ENCODE measurements at regions not wholly inside any gene's neighbourhood (a gene's known extent, or its start where the extent isn't known, plus 50 kb on each side); places are given as distances from the start of the nearest gene placed in this dataset.

GRCh38 chr5:3104429-3105060, 353.1 kb upstream of the IRX2 start:
- no peak overlapping the region for H3K27ac ChIP-seq
- CTCF ChIA-PET, result no interaction called here

GRCh38 chr5:3103262-3103811, 351.9 kb upstream of the IRX2 start:
- CTCF ChIA-PET, result no interaction called here
- no peak for DNase-seq (ENCODE audit: low spot score)
- TF ChIP-seq CTCF (conservative IDR thresholded peaks at IDR 0.05; ENCODE audit: low read depth), result no peak
- POLR2A ChIA-PET (ENCODE audit: low non-redundant PET), result no interaction called here
- H3K27ac ChIP-seq, result no peak overlapping the region

More at GRCh38 chr5:3104429-3105060, 353.1 kb upstream of the IRX2 start:
- no peak for DNase-seq (ENCODE audit: low spot score)
- POLR2A ChIA-PET (ENCODE audit: low non-redundant PET), result no interaction called here
- TF ChIP-seq CTCF (conservative IDR thresholded peaks at IDR 0.05; ENCODE audit: low read depth), result no peak

- ChIA-PET CTCF (no interaction called here), POLR2A (ENCODE audit: low non-redundant PET) (no interaction called here)
- no peak overlapping the region for H3K27ac ChIP-seq
- DNase-seq (ENCODE audit: low spot score), result no peak
- no peak for TF ChIP-seq CTCF (conservative IDR thresholded peaks at IDR 0.05; ENCODE audit: low read depth)
These were observed 351.1 kb upstream of the IRX2 start for GRCh38 chr5:3102531-3102930.

- TF ChIP-seq CTCF (conservative IDR thresholded peaks at IDR 0.05; ENCODE audit: low read depth), result no peak
- ChIA-PET CTCF (interaction anchor here (0.6 to 0.8 kb wide), 2 partner anchors 262 to 400 kb away, joined by 5 to 6 read pairs; no protein-coding TSS in a partner anchor), POLR2A (ENCODE audit: low non-redundant PET) (no interaction called here)
- DNase-seq (ENCODE audit: low spot score), result no peak
- no peak overlapping the region for H3K27ac ChIP-seq
These were observed 350.1 kb upstream of the IRX2 start for GRCh38 chr5:3101561-3101960.

- DNase-seq (ENCODE audit: low spot score), result no peak
- no peak for TF ChIP-seq CTCF (conservative IDR thresholded peaks at IDR 0.05; ENCODE audit: low read depth)
- ChIA-PET CTCF (interaction anchor here (0.6 to 0.8 kb wide), 2 partner anchors 262 to 399 kb away, joined by 5 to 6 read pairs; no protein-coding TSS in a partner anchor), POLR2A (ENCODE audit: low non-redundant PET) (no interaction called here)
- H3K27ac ChIP-seq, result no peak overlapping the region
These were observed 349.6 kb upstream of the IRX2 start for GRCh38 chr5:3100921-3101551.

- ChIA-PET CTCF (interaction anchor here (0.6 kb wide), 1 partner anchor 503 kb away, joined by 3 read pairs; no protein-coding TSS in a partner anchor), POLR2A (ENCODE audit: low non-redundant PET) (no interaction called here)
- H3K27ac ChIP-seq, result no peak overlapping the region
- DNase-seq (ENCODE audit: low spot score), result no peak
- no peak for TF ChIP-seq CTCF (conservative IDR thresholded peaks at IDR 0.05; ENCODE audit: low read depth)
These were observed 348.5 kb upstream of the IRX2 start for GRCh38 chr5:3099954-3100353.
